WI38 (cell line): ENCODE measurements at regions not wholly inside any gene's neighbourhood (a gene's known extent, or its start where the extent isn't known, plus 50 kb on each side); places are given as distances from the start of the nearest gene placed in this dataset.

Experiments
- H3K4me3 ChIP-seq: 2 replicates; pipeline ENCODE4 v1.5.1; 2011; ENCODE audit warnings: low read depth, mild to moderate bottlenecking, control low read depth, low read length
- CTCF ChIP-seq: IDR thresholded peaks from 2 replicates; pipeline ENCODE4 v1.5.1; 2012; ENCODE audit warnings: low read depth, mild to moderate bottlenecking, control low read depth, low read length

DNA sequence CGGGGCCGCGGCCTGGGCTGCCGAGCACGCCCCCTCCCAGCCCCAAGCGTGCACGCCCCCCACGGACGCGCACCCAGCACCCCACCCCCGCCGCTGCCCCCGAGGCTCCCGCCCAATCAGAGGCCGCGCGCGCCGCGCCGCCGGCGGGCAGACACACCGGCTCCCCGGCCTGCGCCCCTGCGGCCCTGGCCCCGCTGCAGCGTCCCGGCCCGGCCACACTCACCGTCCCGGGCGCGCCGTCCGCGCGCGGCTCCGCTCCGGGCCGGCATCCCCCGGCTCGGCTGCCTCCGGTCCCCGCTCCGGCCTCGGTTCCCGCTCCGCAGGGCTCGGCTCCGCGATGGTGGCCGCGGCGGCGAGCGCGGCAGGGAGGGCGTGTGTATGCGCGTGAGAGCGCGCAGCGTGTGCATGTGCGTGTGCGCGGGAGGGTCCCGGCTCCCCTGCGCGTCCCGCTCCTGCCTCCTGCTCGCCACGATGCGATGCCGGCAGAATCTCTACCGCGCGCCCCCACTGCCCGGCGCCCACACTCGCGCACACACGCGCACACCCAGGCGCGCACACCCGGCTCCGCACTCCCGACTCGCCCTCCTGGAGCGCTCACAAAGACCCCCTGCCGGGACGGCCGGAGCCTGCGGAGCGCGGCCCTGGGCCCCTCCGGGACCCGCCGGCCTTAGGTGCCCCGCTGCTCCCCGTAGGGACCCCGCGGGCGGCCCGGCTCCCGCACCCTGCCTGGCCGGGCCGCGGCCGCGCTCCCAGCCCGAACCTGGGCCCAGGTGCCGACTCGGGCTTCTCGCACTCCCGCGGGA is 186.5 kb upstream of the LINGO1 start:
- no peak overlapping the region for H3K4me3 ChIP-seq
- TF ChIP-seq CTCF = no peak

GRCh38 chr15:77818484-77819047 is 185.9 kb upstream of the LINGO1 start:
- TF ChIP-seq CTCF = no peak
- H3K4me3 ChIP-seq = no peak overlapping the region

DNA sequence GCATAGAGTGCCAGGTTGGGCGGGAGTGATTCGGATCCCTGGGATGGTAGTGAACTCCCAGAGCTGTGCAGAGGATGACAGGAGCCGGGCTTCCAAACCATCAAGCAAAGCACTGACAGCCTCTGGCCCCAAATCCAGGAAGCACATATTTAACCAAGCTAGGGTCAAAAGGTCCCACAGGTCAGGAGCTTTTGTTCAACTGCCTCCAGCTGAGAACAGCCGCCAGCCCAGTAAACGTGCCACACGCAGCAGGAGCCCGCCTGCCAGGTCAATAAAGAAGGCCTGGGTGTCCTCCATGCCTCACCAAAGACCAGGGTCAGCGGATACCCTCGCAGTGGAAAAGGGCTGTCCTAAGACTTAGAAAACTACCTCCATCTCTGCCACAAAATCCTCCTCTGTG is 184.7 kb upstream of the LINGO1 start:
- no peak overlapping the region for H3K4me3 ChIP-seq
- no peak for TF ChIP-seq CTCF

DNA sequence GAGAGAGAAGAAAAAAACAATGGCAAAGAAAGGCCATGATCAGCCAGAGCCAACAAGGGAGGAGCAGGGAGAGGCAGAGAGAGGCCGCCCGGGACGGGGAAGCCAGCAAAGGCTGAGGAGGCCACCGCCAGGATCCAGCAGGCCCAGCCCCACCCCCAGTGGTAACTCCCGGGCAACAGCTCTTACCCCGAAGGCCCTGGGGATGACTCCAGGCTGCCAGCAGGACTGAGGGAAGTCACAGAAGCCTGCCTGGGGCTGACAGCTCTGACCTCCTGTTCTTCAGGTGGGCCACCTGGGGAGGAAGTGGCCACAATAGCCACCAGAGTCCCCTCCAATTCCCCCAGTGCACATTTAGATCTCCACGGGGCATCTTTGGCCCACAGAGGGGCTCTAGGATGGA is 184.3 kb upstream of the LINGO1 start:
- H3K4me3 ChIP-seq = no peak overlapping the region

GRCh38 chr15:77815015-77815414 is 182.3 kb upstream of the LINGO1 start:
- TF ChIP-seq CTCF = no peak
- H3K4me3 ChIP-seq = no peak overlapping the region

More for the DNA sequence above, 184.3 kb upstream of the LINGO1 start:
- no peak for TF ChIP-seq CTCF

GRCh38 chr15:77812664-77813063 is 180.0 kb upstream of the LINGO1 start:
- H3K4me3 ChIP-seq = no peak overlapping the region
- no peak for TF ChIP-seq CTCF

DNA sequence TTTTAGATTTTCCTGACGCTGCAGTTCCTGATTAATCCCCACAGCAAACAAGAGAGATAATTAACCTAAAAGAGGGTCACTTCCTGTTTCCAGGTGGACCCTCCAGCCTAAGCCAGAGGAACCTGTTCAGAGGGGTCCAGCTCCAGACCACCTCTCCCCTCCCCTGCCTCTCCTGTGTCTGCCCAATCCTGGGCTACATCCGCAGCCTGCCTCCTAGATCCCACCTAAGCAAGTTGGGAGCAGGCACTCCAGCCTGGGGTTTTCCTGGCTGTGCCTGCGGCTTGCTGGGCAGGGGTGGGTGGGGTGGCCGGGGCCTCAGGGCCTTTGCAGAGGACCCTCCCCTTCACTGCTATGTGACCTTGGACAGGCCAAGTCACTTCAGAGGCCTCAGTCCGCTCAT is 178.6 kb upstream of the LINGO1 start:
- no peak for TF ChIP-seq CTCF
- no peak overlapping the region for H3K4me3 ChIP-seq
